ENCODE measurements at regions not wholly inside any gene's neighbourhood (a gene's known extent, or its start where the extent isn't known, plus 50 kb on each side); places are given as distances from the start of the nearest gene placed in this dataset.
A peak's percentile ranks its signal among the peaks of the same experiment; 100 is the strongest.

DNA sequence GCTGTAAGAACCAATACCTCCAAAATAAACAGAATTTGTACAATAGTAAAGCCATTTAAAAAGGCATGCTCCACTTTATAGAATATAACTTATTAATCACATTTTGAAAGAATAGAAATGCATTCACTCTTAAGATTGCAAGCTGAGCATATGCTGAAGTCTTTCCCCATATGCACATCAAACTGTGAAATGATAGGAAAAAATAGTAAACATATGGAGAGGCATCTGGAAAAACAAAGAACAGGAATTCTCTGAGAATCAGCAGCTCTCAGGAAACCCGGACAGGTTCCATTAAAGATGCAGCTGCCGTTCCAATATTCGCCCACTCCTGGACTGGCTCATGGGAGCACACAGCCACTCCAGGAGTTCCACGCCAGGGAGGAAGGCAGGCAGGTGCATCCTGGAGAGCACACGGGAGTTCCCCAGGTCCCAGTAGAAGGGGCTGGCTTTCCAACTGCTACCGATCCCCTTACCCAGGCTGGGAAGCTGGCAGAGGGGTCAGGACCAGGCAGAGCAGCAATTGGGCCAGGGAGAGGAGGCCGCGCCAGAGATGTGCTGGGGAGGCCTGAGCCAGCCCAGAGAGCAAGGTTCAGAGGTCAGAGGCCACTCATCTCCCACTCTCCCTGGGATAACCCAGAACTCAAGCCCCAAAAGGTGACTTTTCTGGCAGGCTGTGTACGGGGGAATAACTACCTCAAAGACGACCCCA lies 111.1 kb downstream of the DLL1 start:
- Histone ChIP-seq H3K4me3 (ENCODE audit: low read depth, low read length) (no peak overlapping the region), H3K36me3 (ENCODE audit: control insufficient read depth, insufficient read depth, low read length) (no peaks in the 10 kb centered on the region), H3K27me3 (ENCODE audit: control insufficient read depth, insufficient read depth, low read length) (no peaks in the 10 kb centered on the region)
- TF ChIP-seq, protein P1, sequence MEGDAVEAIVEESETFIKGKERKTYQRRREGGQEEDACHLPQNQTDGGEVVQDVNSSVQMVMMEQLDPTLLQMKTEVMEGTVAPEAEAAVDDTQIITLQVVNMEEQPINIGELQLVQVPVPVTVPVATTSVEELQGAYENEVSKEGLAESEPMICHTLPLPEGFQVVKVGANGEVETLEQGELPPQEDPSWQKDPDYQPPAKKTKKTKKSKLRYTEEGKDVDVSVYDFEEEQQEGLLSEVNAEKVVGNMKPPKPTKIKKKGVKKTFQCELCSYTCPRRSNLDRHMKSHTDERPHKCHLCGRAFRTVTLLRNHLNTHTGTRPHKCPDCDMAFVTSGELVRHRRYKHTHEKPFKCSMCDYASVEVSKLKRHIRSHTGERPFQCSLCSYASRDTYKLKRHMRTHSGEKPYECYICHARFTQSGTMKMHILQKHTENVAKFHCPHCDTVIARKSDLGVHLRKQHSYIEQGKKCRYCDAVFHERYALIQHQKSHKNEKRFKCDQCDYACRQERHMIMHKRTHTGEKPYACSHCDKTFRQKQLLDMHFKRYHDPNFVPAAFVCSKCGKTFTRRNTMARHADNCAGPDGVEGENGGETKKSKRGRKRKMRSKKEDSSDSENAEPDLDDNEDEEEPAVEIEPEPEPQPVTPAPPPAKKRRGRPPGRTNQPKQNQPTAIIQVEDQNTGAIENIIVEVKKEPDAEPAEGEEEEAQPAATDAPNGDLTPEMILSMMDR (IDR thresholded peaks at IDR 0.05; ENCODE audit: insufficient read depth, low read length, severe bottlenecking), result no peak
- FAIRE-seq (no peak), DNase-seq (ENCODE audit: low read depth) (no peak)

DNA sequence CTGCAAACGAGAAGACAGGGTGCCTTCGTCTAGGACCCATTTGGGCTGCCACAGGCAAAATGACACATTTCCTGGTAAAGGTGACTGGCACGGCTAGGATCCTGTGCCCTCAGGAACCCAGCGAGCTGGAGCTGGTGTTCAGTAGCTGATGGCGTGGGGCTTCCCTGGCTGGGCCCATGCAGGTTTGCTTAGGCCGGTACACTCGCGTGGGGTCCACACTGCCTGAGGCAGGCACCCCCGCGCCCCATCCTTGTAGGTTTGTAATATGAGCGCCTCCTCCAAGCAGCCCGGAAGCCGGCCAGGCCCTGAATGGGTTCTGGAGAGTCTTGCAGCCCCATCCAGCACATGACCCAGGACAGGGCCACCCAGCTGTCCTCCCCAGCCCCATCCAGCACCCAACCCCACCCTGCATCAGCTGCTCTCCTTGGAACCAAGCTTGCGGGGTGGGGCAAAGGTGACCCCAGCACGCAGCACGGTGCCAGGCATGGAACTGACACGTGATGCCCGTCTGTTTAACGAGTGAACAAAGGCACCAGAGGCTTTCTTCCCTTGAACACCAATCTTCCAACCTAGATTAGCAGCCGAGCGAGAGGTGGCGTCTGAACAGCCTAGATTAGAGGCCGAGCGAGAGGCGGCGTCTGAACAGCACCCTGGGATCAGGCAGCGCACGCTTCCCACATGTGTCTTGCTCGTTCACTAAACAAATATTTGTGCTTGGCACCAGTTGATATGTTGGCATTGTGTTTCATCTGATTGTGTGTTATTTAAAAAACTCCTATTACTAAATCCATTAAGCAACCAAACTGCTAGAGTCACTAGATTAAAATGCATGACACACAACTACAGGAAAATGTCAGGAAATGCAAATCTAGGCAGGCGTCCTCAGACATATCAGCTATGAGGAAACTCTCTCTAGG lies 112.1 kb downstream of the DLL1 start:
- TF ChIP-seq, protein P1 (IDR thresholded peaks at IDR 0.05; ENCODE audit: insufficient read depth, low read length, severe bottlenecking), result peak; percentile 14
- Histone ChIP-seq H3K4me3 (ENCODE audit: low read depth, low read length) (no peak overlapping the region), H3K36me3 (ENCODE audit: control insufficient read depth, insufficient read depth, low read length) (no peaks in the 10 kb centered on the region), H3K27me3 (ENCODE audit: control insufficient read depth, insufficient read depth, low read length) (no peaks in the 10 kb centered on the region)
- peak; percentile 99 for DNase-seq (ENCODE audit: low read depth)
- peak; percentile 95 for FAIRE-seq

DNA sequence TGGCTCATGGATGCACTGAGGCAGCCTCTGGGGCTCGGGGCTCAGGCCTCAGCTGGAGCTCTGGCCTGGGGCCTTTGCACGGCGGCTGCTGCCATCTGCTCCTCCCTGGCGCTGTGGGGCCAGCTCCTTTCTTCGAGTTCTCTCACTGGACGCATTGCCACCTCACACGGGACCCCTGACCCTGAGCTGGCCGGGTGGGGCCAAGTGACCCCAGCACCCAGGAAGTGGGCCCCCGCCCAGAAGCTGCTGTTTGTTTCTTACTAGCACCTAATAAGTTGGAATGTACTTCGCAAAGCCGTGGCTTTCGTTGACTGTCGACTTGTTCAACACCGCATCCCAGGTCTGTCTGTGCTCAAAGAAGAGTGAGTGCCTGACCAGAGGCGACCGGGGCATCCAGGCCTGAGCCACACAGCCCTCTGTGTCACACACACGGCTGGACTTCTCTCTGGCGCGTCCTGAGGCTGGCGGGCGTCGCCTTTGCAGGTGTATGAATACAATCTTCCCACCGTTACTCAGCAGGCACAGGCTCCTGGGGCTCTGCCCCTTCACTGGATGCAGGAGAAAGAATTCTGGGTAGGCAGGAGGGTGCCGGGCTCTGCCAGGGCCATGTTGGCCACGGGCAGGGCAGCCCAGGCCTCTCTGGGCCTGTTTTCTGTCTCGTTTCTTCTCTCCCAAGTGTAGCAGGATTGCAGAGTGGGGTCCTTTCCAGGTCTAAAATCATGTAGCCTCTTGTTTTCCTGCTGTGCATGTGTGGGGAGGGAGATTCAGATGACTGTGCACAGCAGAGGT lies 112.9 kb downstream of the DLL1 start:
- FAIRE-seq, result no peak
- H3K4me3 ChIP-seq (ENCODE audit: low read depth, low read length), result no peak overlapping the region
- no peaks in the 10 kb centered on the region for H3K36me3 ChIP-seq (ENCODE audit: control insufficient read depth, insufficient read depth, low read length)
- DNase-seq (ENCODE audit: low read depth), result no peak
- TF ChIP-seq, protein P1 (IDR thresholded peaks at IDR 0.05; ENCODE audit: insufficient read depth, low read length, severe bottlenecking), result no peak
- H3K27me3 ChIP-seq (ENCODE audit: control insufficient read depth, insufficient read depth, low read length), result no peaks in the 10 kb centered on the region

DNA sequence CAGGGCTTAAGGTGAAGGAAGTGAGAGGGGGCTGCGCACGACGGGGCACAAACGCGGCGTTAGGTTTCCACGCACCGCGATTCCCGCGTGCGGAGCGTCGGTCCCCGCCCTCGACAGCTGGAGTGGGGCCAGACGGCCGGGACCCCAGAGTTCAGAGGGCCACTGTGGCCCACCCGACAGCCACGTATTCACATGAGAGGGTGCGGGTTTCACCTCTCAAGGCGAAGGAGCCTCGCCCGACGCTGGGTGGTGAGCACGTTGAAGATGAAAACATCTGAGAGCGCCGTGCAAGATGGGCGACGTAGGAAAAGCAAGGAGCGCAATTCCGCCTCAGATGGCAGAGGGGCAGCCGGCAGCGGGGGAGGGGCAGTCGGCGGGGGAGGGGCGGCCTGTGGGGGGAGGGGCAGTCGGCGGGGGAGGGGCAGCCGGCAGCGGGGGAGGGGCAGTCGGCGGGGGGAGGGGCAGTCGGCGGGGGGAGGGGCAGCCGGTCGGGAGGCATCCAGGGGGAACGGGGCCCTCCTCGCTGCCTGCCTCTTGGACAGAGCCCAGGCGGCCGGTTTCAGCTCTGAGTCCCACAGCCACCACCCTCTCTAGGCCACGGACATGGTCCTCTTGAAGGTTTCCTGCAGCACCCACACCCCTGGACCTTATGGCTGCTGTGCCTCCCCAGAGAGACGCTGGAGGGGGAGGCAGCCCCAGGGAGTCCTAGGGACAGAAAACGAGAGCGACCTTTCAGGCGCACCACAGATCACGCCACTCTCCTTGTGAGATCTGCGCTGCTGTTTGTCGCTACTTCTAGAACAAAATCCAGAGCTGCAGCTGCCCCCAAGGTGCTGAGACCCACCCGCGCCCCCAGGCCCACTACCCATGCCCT lies 113.7 kb downstream of the DLL1 start:
- TF ChIP-seq, protein P1 (IDR thresholded peaks at IDR 0.05; ENCODE audit: insufficient read depth, low read length, severe bottlenecking), result no peak
- Histone ChIP-seq H3K36me3 (ENCODE audit: control insufficient read depth, insufficient read depth, low read length) (no peaks in the 10 kb centered on the region), H3K27me3 (ENCODE audit: control insufficient read depth, insufficient read depth, low read length) (no peaks in the 10 kb centered on the region), H3K4me3 (ENCODE audit: low read depth, low read length) (no peak overlapping the region)
- FAIRE-seq (no peak), DNase-seq (ENCODE audit: low read depth) (no peak)
